Right lobe of liver (tissue), 6 donors: ENCODE measurements at regions not wholly inside any gene's neighbourhood (a gene's known extent, or its start where the extent isn't known, plus 50 kb on each side); places are given as distances from the start of the nearest gene placed in this dataset.
"Not testable (repeated sequence)": the region's sequence is repeated elsewhere in the genome, so short reads cannot be mapped to it uniquely, and the experiment has no call there.

Source experiments
- ATAC-seq, 4 donors: fragments of 200-7000 bp; cut with Tn5 transposase; one replicate each; pipeline ENCODE4 v1.9.1; 2020; ENCODE audit warnings: mild to moderate bottlenecking in 4 of 4, moderate library complexity in 4 of 4
- DNase-seq, 3 donors: peaks; one replicate each; pipeline ENCODE4 v3.0.0-alpha.2; 2020
- H3K27ac ChIP-seq, 3 donors: fragments of 200-600 bp; one replicate each; pipeline ENCODE4 v1.8.0; 2022
- H3K27me3 ChIP-seq, 2 donors: fragments of 200-600 bp; one replicate each; pipeline ENCODE4 v1.8.0; 2022
- H3K36me3 ChIP-seq, 4 donors: fragments of 200-600 bp; sonication (generic) in 1 of 4; one replicate each; pipeline versions ENCODE4 v1.5.1 to v1.8.0; 2017 to 2022; ENCODE audit warnings: control low read depth in 1 of 4
- H3K4me1 ChIP-seq, 4 donors: fragments of 200-600 bp; sonication (generic) in 1 of 4; one replicate each; pipeline versions ENCODE4 v1.5.1 to v1.8.0; 2017 to 2022; ENCODE audit warnings: control low read depth in 1 of 4
- H3K4me3 ChIP-seq, 3 donors: fragments of 200-600 bp; one replicate each; pipeline ENCODE4 v1.8.0; 2022
- H3K9me3 ChIP-seq, 4 donors: fragments of 200-600 bp; sonication (generic) in 1 of 4; one replicate each; pipeline versions ENCODE4 v1.5.1 to v1.8.0; 2017 to 2022; ENCODE audit warnings: control low read depth in 1 of 4
- CTCF ChIP-seq, 4 donors: fragments of 200-600 bp in 3 of 4; fragments of 450-650 bp in 1 of 4; IDR thresholded peaks; one replicate each; pipeline versions ENCODE4 v1.5.1 to v1.8.0; 2016 to 2022; ENCODE audit warnings: antibody characterized with exemption in 4 of 4, mild to moderate bottlenecking in 2 of 4
- POLR2A ChIP-seq: fragments of 450-650 bp; IDR thresholded peaks from one replicate; pipeline ENCODE4 v1.6.1; 2017; ENCODE audit warnings: antibody characterized with exemption, mild to moderate bottlenecking
- WGBS: methylation state at CpG from one replicate; pipeline ENCODE4 v1.1.6; 2018; ENCODE audit warnings: low coverage, low lambda C conversion rate; ENCODE audit not compliant: insufficient coverage; ENCODE audit errors: missing lambda C conversion rate; 5-methylcytosine and 5-hydroxymethylcytosine counted together
- intact Hi-C, 2 donors: fragments of 100-400 bp; cut with DNase I; formaldehyde crosslinking; loops; one replicate each; pipeline versions ENCODE4 v1.11.2 to v1.14.1; 2022
- donor health status: DM: no; HTN: yes; CAD: no.
- donor health status: DM: no; HTN: no; CAD: no.
- donor health status: DM: no; HTN: no; CAD: no.
- donor health status: DM: no; HTN: yes; CAD: no.
- donor health status: DM: no; HTN: yes; CAD: no.

GRCh38 chr9:39797935-39798334 is 442.5 kb downstream of the SPATA31A1 start:
- WGBS: no CpG with 5 or more reads among the region's 8 CpGs
- H3K4me3 ChIP-seq, intact Hi-C loops, H3K27me3 ChIP-seq, H3K27ac ChIP-seq, DNase-seq, H3K4me1 ChIP-seq, ATAC-seq, H3K9me3 ChIP-seq, H3K36me3 ChIP-seq: not testable (repeated sequence)

GRCh38 chr9:39799252-39799651 is 443.8 kb downstream of the SPATA31A1 start:
- H3K4me1 ChIP-seq, H3K27ac ChIP-seq, intact Hi-C loops, H3K9me3 ChIP-seq, H3K4me3 ChIP-seq, H3K36me3 ChIP-seq, H3K27me3 ChIP-seq, ATAC-seq: not testable (repeated sequence)
- WGBS: 87% methylated on average over 3 of the region's 11 CpGs
- DNase-seq: peak in 1 of 3 donors; percentile 36

- H3K4me3 ChIP-seq, ATAC-seq, H3K4me1 ChIP-seq, DNase-seq, H3K9me3 ChIP-seq, intact Hi-C loops, H3K27ac ChIP-seq, H3K27me3 ChIP-seq, H3K36me3 ChIP-seq: not testable (repeated sequence)
- WGBS: no CpG with 5 or more reads among the region's 2 CpGs
Measured at GRCh38 chr9:39802561-39802960, 447.1 kb downstream of the SPATA31A1 start.

- intact Hi-C loops, H3K36me3 ChIP-seq, H3K27me3 ChIP-seq, H3K4me1 ChIP-seq, H3K9me3 ChIP-seq: not testable (repeated sequence)
- ATAC-seq: peak; percentile 77 to 88 (median 79)
- peak; percentile 19 for TF ChIP-seq POLR2A
- peak; percentile 79 to 83 (median 82) for DNase-seq
- 3% methylated on average over 27 of the region's 43 CpGs for WGBS
- peak overlapping the region; percentile 74 to 90 (median 82) for H3K27ac ChIP-seq
- H3K4me3 ChIP-seq: peak overlapping the region; percentile 52 to 69 (median 65)
Measured at GRCh38 chr9:39809401-39810226, 454.1 kb downstream of the SPATA31A1 start.

GRCh38 chr9:39810401-39810800 is 454.9 kb downstream of the SPATA31A1 start:
- H3K27me3 ChIP-seq, H3K27ac ChIP-seq, H3K4me3 ChIP-seq, intact Hi-C loops, DNase-seq, ATAC-seq, H3K36me3 ChIP-seq, H3K9me3 ChIP-seq, H3K4me1 ChIP-seq: not testable (repeated sequence)
- 80% methylated on average over 2 of the region's 3 CpGs for WGBS

- H3K36me3 ChIP-seq, ATAC-seq, intact Hi-C loops, H3K27me3 ChIP-seq, H3K4me3 ChIP-seq, DNase-seq, H3K4me1 ChIP-seq, H3K27ac ChIP-seq, H3K9me3 ChIP-seq: not testable (repeated sequence)
- WGBS: 94% methylated on average over 3 of the region's 3 CpGs
Measured at GRCh38 chr9:39811615-39812014, 456.1 kb downstream of the SPATA31A1 start.

- TF ChIP-seq CTCF (IDR thresholded peaks at IDR 0.05): peak in 2 of 4 donors; percentile 8 to 18
- H3K4me1 ChIP-seq, DNase-seq, ATAC-seq, H3K27ac ChIP-seq, H3K9me3 ChIP-seq, H3K36me3 ChIP-seq, H3K4me3 ChIP-seq, H3K27me3 ChIP-seq, intact Hi-C loops: not testable (repeated sequence)
- 67% methylated on average over 2 of the region's 4 CpGs for WGBS
Measured at GRCh38 chr9:39828457-39828856, 473.0 kb downstream of the SPATA31A1 start.
